GM21423 (cell line): ENCODE measurements at regions not wholly inside any gene's neighbourhood (a gene's known extent, or its start where the extent isn't known, plus 50 kb on each side); places are given as distances from the start of the nearest gene placed in this dataset.

Experiments used
- ATAC-seq: cut with Tn5 transposase; IDR thresholded peaks from one replicate; pipeline ENCODE4 v1.9.1; 2021; ENCODE audit warnings: mild to moderate bottlenecking, moderate library complexity; ENCODE audit not compliant: unreplicated experiment

DNA sequence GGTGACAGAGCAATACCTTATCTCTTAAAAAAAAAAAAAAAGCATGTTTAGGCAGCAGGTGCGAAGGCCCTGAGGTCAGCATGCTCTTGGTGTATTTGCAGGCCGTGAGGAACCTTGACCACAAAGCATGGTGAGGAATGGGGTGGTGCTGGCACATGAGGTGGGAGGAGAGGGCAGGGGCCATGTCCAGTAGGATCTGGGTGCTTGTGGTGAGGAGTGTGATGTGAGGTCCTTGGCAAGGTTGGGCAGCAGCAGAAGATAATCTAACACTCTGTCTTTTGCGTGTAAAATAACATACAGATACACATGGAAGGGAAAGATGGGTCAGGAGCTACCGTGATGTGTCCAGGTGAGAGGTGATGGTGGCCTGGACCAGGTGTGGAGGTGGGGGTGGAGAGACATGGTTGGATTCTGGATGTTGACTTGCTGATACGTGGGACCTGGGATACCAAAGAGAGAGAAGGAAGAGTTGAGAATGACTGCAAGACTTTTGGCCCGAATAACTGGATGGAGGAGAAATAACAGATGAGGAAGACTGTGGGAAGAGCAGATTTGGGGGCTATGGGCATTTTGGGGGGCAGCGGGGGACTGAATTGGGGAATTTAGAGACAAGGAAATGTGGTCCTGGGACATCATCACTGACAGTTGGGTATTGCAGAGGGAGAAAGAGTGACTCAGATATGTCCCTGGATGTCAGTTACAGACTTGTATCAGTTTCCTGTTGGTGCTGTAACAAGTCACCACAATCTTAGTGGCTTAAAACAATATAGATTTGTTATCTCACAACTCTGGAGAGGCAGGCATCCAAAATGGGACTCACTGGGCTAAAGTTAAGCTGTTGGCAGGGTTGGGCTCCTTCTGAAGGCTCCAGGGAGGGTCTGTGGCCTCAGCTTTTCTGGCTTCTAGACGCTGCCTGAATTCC lies 274.9 kb downstream of the HAPSTR1 start:
- no peak for ATAC-seq

DNA sequence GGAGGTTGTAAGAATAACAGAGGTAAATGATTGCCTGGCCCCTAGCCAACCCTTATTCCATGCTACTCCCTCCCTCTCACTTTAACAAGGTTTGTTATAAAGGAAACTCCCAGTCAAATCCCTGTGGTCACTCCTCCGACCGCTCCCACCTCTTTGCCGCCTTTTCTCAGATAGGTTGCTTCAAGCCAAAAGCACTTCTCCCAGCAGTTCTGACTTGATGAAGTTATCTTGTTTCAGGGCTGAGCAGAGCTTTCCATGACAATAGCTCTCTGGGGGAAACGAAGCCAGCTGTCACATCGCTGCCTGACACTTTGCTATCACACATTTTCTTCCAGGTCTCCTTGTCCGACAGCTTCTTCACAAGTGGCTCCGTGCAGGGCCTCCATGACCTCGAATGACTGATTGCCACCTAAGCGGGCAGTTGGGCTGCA lies 278.6 kb downstream of the HAPSTR1 start:
- no peak for ATAC-seq

DNA sequence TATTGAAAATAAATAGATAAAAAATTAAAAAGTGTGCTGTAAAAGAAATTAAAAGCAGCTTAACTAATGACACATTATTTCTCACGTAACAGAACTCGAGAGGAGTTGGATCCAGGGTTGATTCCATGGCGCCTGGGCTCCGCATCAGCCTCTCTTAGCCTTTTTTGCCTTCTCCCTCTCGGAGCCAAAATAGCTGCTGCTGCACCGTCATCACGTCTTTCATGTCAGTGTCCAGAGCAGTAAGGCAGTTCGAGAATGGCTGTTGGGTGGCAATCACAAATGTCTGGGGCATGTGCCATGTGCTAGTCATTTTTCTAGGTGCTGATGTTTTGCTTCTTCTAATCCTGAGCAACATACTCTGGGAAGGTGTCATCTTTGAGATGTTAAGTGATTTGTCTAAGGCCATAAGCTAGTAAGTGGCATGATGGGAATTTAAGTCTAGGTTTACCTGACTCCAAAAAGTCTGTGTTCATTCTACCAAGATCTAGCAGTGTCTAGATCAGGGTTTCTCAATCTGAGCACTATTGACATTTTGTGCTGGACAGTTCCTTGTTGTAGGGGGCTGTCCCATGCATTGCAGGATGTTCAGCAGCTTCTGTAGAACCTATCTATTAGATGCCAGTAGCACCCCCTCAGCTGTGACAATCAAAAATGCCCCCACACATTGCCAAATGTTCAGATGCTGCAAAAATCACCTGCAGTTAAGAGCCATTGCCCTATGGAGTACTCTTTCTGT lies 280.4 kb downstream of the HAPSTR1 start:
- no peak for ATAC-seq

- ATAC-seq = no peak
Observed at GRCh38 chr16:9372934-9373890, 281.8 kb downstream of the HAPSTR1 start.

- no peak for ATAC-seq
Observed at GRCh38 chr16:9374061-9374460, 282.6 kb downstream of the HAPSTR1 start.

DNA sequence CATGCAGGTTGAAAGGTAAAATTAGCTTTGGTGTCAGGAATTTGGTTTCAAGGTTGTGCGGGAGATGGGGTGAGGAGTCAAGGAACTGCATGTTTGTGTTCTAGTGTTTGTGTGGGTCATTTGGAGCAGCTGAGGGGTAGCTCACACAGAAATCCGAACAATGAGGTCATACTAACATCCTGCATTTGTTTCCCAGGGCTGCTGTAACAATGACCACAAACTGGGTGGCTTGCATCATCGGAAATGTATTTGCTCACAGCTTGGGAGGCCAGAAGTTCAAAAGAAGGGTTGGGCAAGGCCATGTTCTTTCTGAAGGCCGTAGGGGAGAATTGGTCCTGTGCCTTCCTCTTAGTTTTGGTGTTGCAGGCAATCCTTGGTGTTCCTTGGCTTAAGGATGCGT lies 287.4 kb downstream of the HAPSTR1 start:
- no peak for ATAC-seq

- no peak for ATAC-seq
Observed at GRCh38 chr16:9380221-9380620, 288.8 kb downstream of the HAPSTR1 start.

- ATAC-seq = no peak
Observed at GRCh38 chr16:9381399-9381798, 290.0 kb downstream of the HAPSTR1 start.

- ATAC-seq = no peak
Observed at GRCh38 chr16:9381905-9382304, 290.5 kb downstream of the HAPSTR1 start.

- ATAC-seq = no peak
Observed at GRCh38 chr16:9383281-9383680, 291.8 kb downstream of the HAPSTR1 start.

DNA sequence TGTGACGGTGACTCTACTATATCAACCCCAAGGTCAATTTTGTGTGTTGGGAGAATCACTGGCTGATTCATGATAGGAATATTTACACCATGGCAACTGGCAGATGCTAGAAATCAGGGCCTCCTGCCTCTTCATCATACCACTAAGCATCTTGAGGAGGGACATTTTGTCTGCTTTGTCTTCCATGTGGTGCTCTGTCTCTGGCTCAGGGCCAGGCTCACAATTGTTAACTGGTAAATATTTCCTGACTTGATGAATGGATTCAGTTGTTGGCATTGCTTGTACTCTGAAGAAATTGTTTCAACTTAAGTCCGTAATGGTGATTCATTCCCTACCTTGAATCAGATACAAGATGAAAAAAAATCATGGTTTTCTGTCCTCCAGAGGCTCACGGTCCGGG lies 292.7 kb downstream of the HAPSTR1 start:
- no peak for ATAC-seq

- no peak for ATAC-seq
Observed at GRCh38 chr16:9389543-9390207, 298.2 kb downstream of the HAPSTR1 start.

DNA sequence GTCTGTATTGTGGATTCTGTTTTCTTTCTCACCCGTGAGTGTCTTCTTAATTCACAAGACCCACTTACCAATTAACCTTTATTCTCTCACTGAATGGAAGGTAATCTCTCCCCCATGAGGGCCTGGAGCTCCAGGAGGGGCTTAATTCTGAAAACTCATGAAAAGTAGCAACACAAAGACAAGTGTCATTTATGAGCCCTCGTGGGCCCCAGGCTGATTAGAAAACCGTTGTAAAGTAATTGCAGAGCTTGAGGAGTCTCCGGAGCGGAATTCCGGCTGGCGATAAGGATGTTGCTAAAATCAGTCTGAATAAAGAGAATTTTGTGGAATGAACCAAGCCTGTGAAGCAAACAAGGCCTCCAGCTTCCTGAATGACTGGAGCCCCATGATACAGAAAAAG lies 301.5 kb downstream of the HAPSTR1 start:
- ATAC-seq = no peak

DNA sequence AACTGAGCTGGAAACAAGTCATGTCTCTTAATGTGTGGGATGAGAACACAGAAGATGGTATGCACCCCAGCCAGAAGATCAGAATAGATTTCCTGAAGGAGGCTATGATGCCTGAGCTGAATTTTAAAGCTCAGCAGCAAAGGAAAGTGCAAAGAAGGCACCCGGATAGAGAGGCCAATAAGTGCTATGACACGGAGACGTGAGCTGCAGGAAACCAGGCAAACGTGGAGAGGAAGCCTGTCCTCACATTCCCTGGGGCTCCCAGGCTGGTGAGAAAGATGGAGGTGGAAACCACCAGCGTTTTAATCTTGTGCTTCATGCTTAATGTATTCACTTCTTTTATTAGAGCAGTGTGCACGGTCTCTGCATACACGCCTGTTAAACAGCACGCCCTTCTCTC lies 302.1 kb downstream of the HAPSTR1 start:
- ATAC-seq = no peak

- no peak for ATAC-seq
Observed at GRCh38 chr16:9395958-9396359, 304.5 kb downstream of the HAPSTR1 start.

DNA sequence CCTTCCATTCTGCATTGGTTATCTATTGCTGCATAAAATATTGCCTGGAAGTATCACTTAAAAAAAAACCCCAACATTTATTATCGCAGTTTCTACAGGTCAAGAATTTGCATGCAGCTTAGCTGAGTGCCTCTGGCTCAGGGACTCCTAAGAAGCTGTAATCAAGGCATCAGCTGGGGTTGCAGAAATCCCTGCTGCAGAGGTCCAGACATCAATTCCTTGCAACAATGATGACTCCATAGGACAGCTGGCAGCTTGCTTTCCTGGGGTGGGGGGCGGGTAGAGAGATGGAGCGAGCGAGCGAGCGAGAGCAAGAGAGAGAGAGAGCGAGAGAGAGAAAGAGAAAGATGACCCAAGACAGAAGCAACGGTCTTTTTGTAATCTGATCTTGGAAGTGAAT lies 308.1 kb downstream of the HAPSTR1 start:
- ATAC-seq = no peak

DNA sequence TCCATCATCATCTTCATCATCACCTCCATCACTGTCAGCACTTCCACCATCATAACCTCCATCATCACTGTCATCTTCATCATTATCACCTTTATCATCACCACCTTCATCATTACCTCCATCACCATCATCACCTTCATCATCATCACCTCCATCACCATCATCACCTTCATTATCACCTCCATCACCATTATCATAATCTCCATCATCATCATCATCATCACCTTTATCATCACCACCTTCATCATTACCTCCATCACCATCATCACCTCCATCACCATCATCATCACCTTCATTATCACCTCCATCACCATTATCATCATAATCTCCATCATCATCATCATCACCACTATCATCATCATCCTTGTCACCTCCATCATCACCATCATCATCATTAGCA lies 309.7 kb downstream of the HAPSTR1 start:
- no peak for ATAC-seq

- ATAC-seq = no peak
Observed at GRCh38 chr16:9402293-9402860, 310.9 kb downstream of the HAPSTR1 start.

DNA sequence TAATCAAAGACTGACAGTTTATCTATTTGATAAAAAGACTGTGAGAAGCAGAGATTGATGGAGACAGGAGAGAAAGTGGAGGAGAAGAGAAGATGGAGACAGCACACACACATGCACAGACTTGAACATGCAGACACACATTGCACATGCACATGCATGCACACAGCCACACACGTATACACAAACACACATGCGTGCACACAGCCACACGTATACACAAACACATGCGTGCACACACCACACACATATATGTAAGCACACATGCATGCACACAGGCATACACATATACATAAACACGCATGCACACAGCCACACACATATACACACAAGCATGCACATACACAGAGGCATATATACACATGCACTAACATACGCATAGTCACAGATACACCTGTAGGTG lies 313.4 kb downstream of the HAPSTR1 start:
- ATAC-seq = no peak

GRCh38 chr16:9406038-9406712 lies 314.7 kb downstream of the HAPSTR1 start:
- ATAC-seq = no peak
